ENCODE measurements at regions not wholly inside any gene's neighbourhood (a gene's known extent, or its start where the extent isn't known, plus 50 kb on each side); places are given as distances from the start of the nearest gene placed in this dataset.

GRCh38 chr20:57787990-57788781 lies 78.4 kb upstream of the PMEPA1 start:
- Histone ChIP-seq H3K27me3 (ENCODE audit: insufficient read depth, low read length) (no peaks in the 10 kb centered on the region), H3K79me2 (ENCODE audit: insufficient read depth, low read length) (no peaks in the 10 kb centered on the region), H3K4ac (ENCODE audit: low read depth, low read length) (no peak overlapping the region), H3K4me2 (ENCODE audit: insufficient read depth, insufficient read length, low read length) (no peak overlapping the region), H3K79me1 (ENCODE audit: insufficient read depth, low read depth, low read length, poor library complexity, severe bottlenecking) (no peaks in the 10 kb centered on the region), H4K20me1 (ENCODE audit: control insufficient read depth, insufficient read depth, insufficient read length) (no peaks in the 10 kb centered on the region), H4K8ac (replicated peaks; ENCODE audit: insufficient read length, low read depth, low read length) (no peak overlapping the region), H3K9ac (ENCODE audit: extremely low read depth, insufficient read length, low read length) (no peak overlapping the region), H2BK12ac (ENCODE audit: insufficient read length, low read depth, low read length) (no peak overlapping the region), H2BK20ac (ENCODE audit: low read depth, low read length, poor library complexity, severe bottlenecking) (no peak overlapping the region), H2AK5ac (ENCODE audit: insufficient read length, low read length) (no peak overlapping the region), H3K4me1 (ENCODE audit: insufficient read depth, low read length) (no peaks in the 10 kb centered on the region; the same call in 1 of the 2 replicates), H2BK5ac (ENCODE audit: insufficient read length, low read length) (no peak overlapping the region), H3T11ph (ENCODE audit: low read length) (no peak overlapping the region), H4K91ac (ENCODE audit: insufficient read length, low read depth, low read length) (no peak overlapping the region), H2AFZ (ENCODE audit: low read length) (no peak overlapping the region), H2BK120ac (ENCODE audit: low read depth, low read length, poor library complexity, severe bottlenecking) (no peak overlapping the region), H3K9me3 (ENCODE audit: control insufficient read depth, low read depth, low read length) (no peaks in the 10 kb centered on the region), H3K56ac (ENCODE audit: insufficient read length, low read depth, low read length) (no peak overlapping the region), H3K23ac (ENCODE audit: insufficient read length, low read depth, low read length) (no peak overlapping the region), H4K5ac (ENCODE audit: insufficient read length, low read depth, low read length) (no peak overlapping the region), H3K18ac (ENCODE audit: insufficient read length, low read depth, low read length) (no peak overlapping the region), H3K27ac (ENCODE audit: insufficient read length, low read depth, low read length) (no peak overlapping the region), H3K14ac (ENCODE audit: insufficient read depth, low read length) (no peak overlapping the region), H2BK15ac (ENCODE audit: low read depth, low read length) (no peak overlapping the region), H3K23me2 (ENCODE audit: insufficient read length, low read depth, low read length, poor library complexity, severe bottlenecking) (no peaks in the 10 kb centered on the region)
- peak overlapping the region in 1 of 3 experiments; percentile 96; a peak in 2 of 7 replicates for H3K27ac Mint-ChIP-seq
- WGBS (ENCODE audit: extremely low coverage, insufficient read length, low lambda C conversion rate), result 100% methylated on average over 1 of the region's 17 CpGs
- H3K4me1 Mint-ChIP-seq, result peaks cover 2 to 3% of the 10 kb centered on the region in 2 experiments; a peak in 2 of 4 replicates
- H3K27me3 Mint-ChIP-seq (ENCODE audit: low read depth), result no peaks in the 10 kb centered on the region
- peaks cover 0 to 5% of the 10 kb centered on the region in 2 experiments; a peak in 2 of 5 replicates for H3K9me3 Mint-ChIP-seq
- no peak for TF ChIP-seq CTCF (conservative IDR thresholded peaks at IDR 0.05)
- H3K4me3 Mint-ChIP-seq, result no peak overlapping the region
- peak; percentile 27 for DNase-seq
- H3K36me3 Mint-ChIP-seq (ENCODE audit: insufficient read depth in 1 of 3, low read depth in 3 of 3), result no peaks in the 10 kb centered on the region
